H1 (cell line): ENCODE measurements at regions not wholly inside any gene's neighbourhood (a gene's known extent, or its start where the extent isn't known, plus 50 kb on each side); places are given as distances from the start of the nearest gene placed in this dataset.

Source experiments
- CTCF ChIA-PET: fragments of 300-600 bp; sonication (Branson Sonifier 250); formaldehyde crosslinking; loops from one replicate; lab custom pipeline; 2021; ENCODE audit not compliant: partially characterized antibody; lab: Charles Lee
- POLR2A ChIA-PET: fragments of 300-600 bp; sonication (Branson Sonifier 250); formaldehyde crosslinking; loops from one replicate; lab custom pipeline; 2021; ENCODE audit warnings: inconsistent platforms; ENCODE audit not compliant: partially characterized antibody; lab: Charles Lee
- DNase-seq, 2 experiments: peaks; one replicate each; pipeline versions ENCODE4 v3.0.0 to v3.0.0-alpha.2; 2010 to 2022; ENCODE audit warnings: low spot score in 2 of 2, low read depth in 1 of 2, mixed read lengths in 1 of 2
- FAIRE-seq: peaks from 2 replicates; lab custom pipeline; 2011; peaks lifted over from hg19 to GRCh38; lab: Jason Lieb, UNC
- H2AFZ ChIP-seq: 2 replicates; pipeline ENCODE4 v1.8.1; 2012; ENCODE audit warnings: low read length, inconsistent platforms
- H2AK5ac ChIP-seq: 2 replicates; pipeline ENCODE4 v1.6.1; 2013; ENCODE audit warnings: low read depth, low read length
- H2BK120ac ChIP-seq: replicated peaks from 2 replicates; pipeline ENCODE3; 2013; ENCODE audit warnings: low read depth, low read length, inconsistent platforms
- H2BK12ac ChIP-seq: 2 replicates; pipeline ENCODE4 v1.6.1; 2013; ENCODE audit warnings: low read depth, low read length
- H2BK15ac ChIP-seq: 2 replicates; pipeline ENCODE4 v1.6.1; 2013; ENCODE audit warnings: low read length
- H2BK20ac ChIP-seq: 2 replicates; pipeline ENCODE4 v1.6.1; 2013; ENCODE audit warnings: low read length
- H2BK5ac ChIP-seq: 2 replicates; pipeline ENCODE4 v1.6.1; 2013; ENCODE audit warnings: low read depth, low read length
- H3K14ac ChIP-seq: 2 replicates; pipeline ENCODE4 v1.6.1; 2013; ENCODE audit warnings: inconsistent platforms; ENCODE audit not compliant: insufficient read length
- H3K18ac ChIP-seq: 2 replicates; pipeline ENCODE4 v1.6.1; 2013; ENCODE audit warnings: low read length; ENCODE audit errors: extremely low read depth
- H3K23ac ChIP-seq: 2 replicates; pipeline ENCODE4 v1.6.1; 2013; ENCODE audit warnings: inconsistent platforms; ENCODE audit not compliant: insufficient read length
- H3K23me2 ChIP-seq: 2 replicates; pipeline ENCODE4 v1.6.1; 2013; ENCODE audit warnings: low read depth, low read length
- H3K27ac ChIP-seq: 2 replicates; pipeline ENCODE4 v1.6.1; 2011; ENCODE audit warnings: low read depth, low read length, inconsistent platforms
- H3K27me3 ChIP-seq, 4 experiments: replicated peaks in 1 of 4; 1 replicate in 1 of 4; 2 replicates in 3 of 4; pipeline versions ENCODE4 v1.6.1 to v1.8.1; 2011 to 2013; ENCODE audit warnings: low read length in 3 of 4, mild to moderate bottlenecking in 3 of 4, inconsistent platforms in 2 of 4, mixed read lengths in 2 of 4, moderate library complexity in 1 of 4; ENCODE audit not compliant: control insufficient read depth in 3 of 4, insufficient read depth in 3 of 4; ENCODE audit errors: extremely low read depth in 1 of 4
- H3K36me3 ChIP-seq, 4 experiments: 2 replicates each; pipeline versions ENCODE4 v1.6.1 to v1.8.1; 2011 to 2013; ENCODE audit warnings: mild to moderate bottlenecking in 4 of 4, low read length in 3 of 4, moderate library complexity in 2 of 4, control low read depth in 1 of 4, inconsistent platforms in 1 of 4; ENCODE audit not compliant: insufficient read depth in 4 of 4, control insufficient read depth in 2 of 4
- H3K4ac ChIP-seq: replicated peaks from 2 replicates; pipeline ENCODE3; 2013; ENCODE audit warnings: low read length, low read depth, mixed read lengths, inconsistent platforms; ENCODE audit not compliant: insufficient read length
- H3K4me1 ChIP-seq, 4 experiments: replicated peaks in 1 of 4; 1 replicate in 1 of 4; 2 replicates in 3 of 4; pipeline versions ENCODE4 v1.6.1 to v1.8.1; 2011 to 2013; ENCODE audit warnings: low read length in 3 of 4, inconsistent platforms in 2 of 4, mixed read lengths in 1 of 4; ENCODE audit not compliant: insufficient read depth in 4 of 4, control insufficient read depth in 3 of 4
- H3K4me2 ChIP-seq, 2 experiments: 2 replicates each; pipeline versions ENCODE4 v1.6.1 to v1.8.1; 2011 to 2013; ENCODE audit warnings: low read depth in 2 of 2, low read length in 2 of 2, control low read depth in 1 of 2, inconsistent platforms in 1 of 2, mild to moderate bottlenecking in 1 of 2; ENCODE audit not compliant: insufficient read depth in 1 of 2
- H3K4me3 ChIP-seq, 4 experiments: fragments of 200-600, 300-600 bp in 1 of 4; sonication (generic), shearing (Covaris generic), sonication (Bioruptor Twin) in 1 of 4; 2 replicates each; pipeline versions ENCODE4 v1.5.1 to v1.8.1; 2011 to 2016; ENCODE audit warnings: low read length in 4 of 4, low read depth in 3 of 4, control low read depth in 2 of 4, inconsistent platforms in 2 of 4, mild to moderate bottlenecking in 2 of 4, mixed read lengths in 1 of 4, moderate library complexity in 1 of 4; ENCODE audit not compliant: insufficient read depth in 2 of 4; ENCODE audit errors: extremely low read depth in 1 of 4
- H3K56ac ChIP-seq: replicated peaks from 2 replicates; pipeline ENCODE3; 2013; ENCODE audit warnings: low read depth, mild to moderate bottlenecking, mixed read lengths, low read length, inconsistent platforms; ENCODE audit not compliant: insufficient read length
- H3K79me1 ChIP-seq: 2 replicates; pipeline ENCODE4 v1.6.1; 2013; ENCODE audit warnings: low read depth, low read length, control low read depth
- H3K79me2 ChIP-seq, 2 experiments: 2 replicates each; pipeline versions ENCODE4 v1.6.1 to v1.8.1; 2012 to 2013; ENCODE audit warnings: low read length in 2 of 2, mild to moderate bottlenecking in 2 of 2, inconsistent platforms in 1 of 2; ENCODE audit not compliant: insufficient read depth in 2 of 2, control insufficient read depth in 1 of 2
- H3K9ac ChIP-seq, 4 experiments: replicated peaks in 1 of 4; 1 replicate in 1 of 4; 2 replicates in 3 of 4; pipeline versions ENCODE4 v1.6.1 to v1.8.1; 2011 to 2013; ENCODE audit warnings: low read depth in 3 of 4, low read length in 3 of 4, control low read depth in 2 of 4, mild to moderate bottlenecking in 2 of 4, moderate library complexity in 2 of 4, inconsistent platforms in 1 of 4; ENCODE audit errors: extremely low read depth in 1 of 4
- H3K9me3 ChIP-seq, 2 experiments: 2 replicates each; pipeline versions ENCODE4 v1.6.1 to v1.8.1; 2012 to 2013; ENCODE audit warnings: mild to moderate bottlenecking in 2 of 2, moderate library complexity in 2 of 2, control low read depth in 1 of 2, inconsistent platforms in 1 of 2, low read depth in 1 of 2, low read length in 1 of 2, mixed read lengths in 1 of 2; ENCODE audit not compliant: insufficient read depth in 2 of 2
- H4K20me1 ChIP-seq, 2 experiments: replicated peaks in 1 of 2; 2 replicates each; pipeline versions ENCODE3 to v1.8.1; 2011 to 2013; ENCODE audit warnings: inconsistent platforms in 2 of 2, low read length in 2 of 2, mild to moderate bottlenecking in 1 of 2; ENCODE audit not compliant: insufficient read depth in 2 of 2, control insufficient read depth in 1 of 2
- H4K5ac ChIP-seq: 2 replicates; pipeline ENCODE4 v1.6.1; 2013; ENCODE audit warnings: low read length, low read depth, mixed read lengths, inconsistent platforms; ENCODE audit not compliant: insufficient read length
- H4K8ac ChIP-seq: 2 replicates; pipeline ENCODE4 v1.8.0; 2013; ENCODE audit warnings: mild to moderate bottlenecking, moderate library complexity, low read length, inconsistent platforms; ENCODE audit not compliant: insufficient read depth; ENCODE audit errors: extremely low read depth
- H4K91ac ChIP-seq: replicated peaks from 2 replicates; pipeline ENCODE3; 2013; ENCODE audit warnings: low read length, mixed read lengths, inconsistent platforms; ENCODE audit not compliant: insufficient read length
- ATF3 ChIP-seq: IDR thresholded peaks from 2 replicates; pipeline ENCODE4 v1.6.1; 2011; ENCODE audit warnings: low read depth, mild to moderate bottlenecking, low read length; ENCODE audit not compliant: insufficient read depth
- MAFK ChIP-seq: IDR thresholded peaks from 2 replicates; pipeline ENCODE4 v1.6.1; 2012; ENCODE audit warnings: low read depth, mild to moderate bottlenecking, improper control_type of control experiment, low read length
- RBBP5 ChIP-seq: IDR thresholded peaks from 2 replicates; pipeline ENCODE4 v1.7.1; 2012; ENCODE audit warnings: low read depth, mild to moderate bottlenecking, inconsistent platforms, low read length, moderate library complexity, borderline replicate concordance
- TAF1 ChIP-seq: IDR thresholded peaks from 2 replicates; pipeline ENCODE4 v1.6.1; 2011; ENCODE audit warnings: mild to moderate bottlenecking, low read depth, low read length
- WGBS, 2 experiments: shearing (Covaris generic) in 1 of 2; methylation state at CpG; one replicate each; pipeline versions ENCODE4 v1.1.6 to v1.1.7; 2013 to 2015; ENCODE audit warnings: low lambda C conversion rate in 2 of 2, mixed read lengths in 2 of 2, inconsistent platforms in 1 of 2, low coverage in 1 of 2, missing lambda C conversion rate in 1 of 2; ENCODE audit not compliant: insufficient replicate concordance in 2 of 2, insufficient coverage in 1 of 2, insufficient read length in 1 of 2; ENCODE audit errors: extremely low coverage in 1 of 2, missing lambda C conversion rate in 1 of 2; 5-methylcytosine and 5-hydroxymethylcytosine counted together

- Histone ChIP-seq H2AFZ (no peak overlapping the region), H3K9ac (no peak overlapping the region), H3K36me3 (no peaks in the 10 kb centered on the region), H4K8ac (no peak overlapping the region), H3K14ac (no peak overlapping the region), H3K27me3 (no peaks in the 10 kb centered on the region), H4K20me1 (no peaks in the 10 kb centered on the region), H3K27ac (no peak overlapping the region), H3K4me1 (peaks cover 0 to 3% (median 1%) of the 10 kb centered on the region in 4 experiments; a peak in 3 of 7 replicates), H4K5ac (no peak overlapping the region), H3K79me1 (no peaks in the 10 kb centered on the region), H2BK120ac (no peak overlapping the region), H3K23me2 (no peaks in the 10 kb centered on the region), H3K23ac (no peak overlapping the region), H4K91ac (no peak overlapping the region), H3K4me3 (no peak overlapping the region), H2BK12ac (no peak overlapping the region), H3K18ac (no peak overlapping the region), H2AK5ac (no peak overlapping the region), H2BK5ac (no peak overlapping the region), H3K79me2 (no peaks in the 10 kb centered on the region), H2BK20ac (no peak overlapping the region), H2BK15ac (no peak overlapping the region), H3K4me2 (no peak overlapping the region), H3K4ac (no peak overlapping the region), H3K9me3 (no peaks in the 10 kb centered on the region), H3K56ac (no peak overlapping the region)
- ChIA-PET POLR2A (no interaction called here), CTCF (interaction anchor here (0.7 to 5.8 kb wide), 3 partner anchors 15 to 429 kb away, joined by 3 to 39 read pairs (median 4); no protein-coding TSS in a partner anchor)
- TF ChIP-seq TAF1 (no peak), ATF3 (no peak), MAFK (no peak), RBBP5 (no peak)
- WGBS, 2 experiments = 92% methylated on average over 4 of the region's 4 CpGs; no CpG with 5 or more reads in 1 of the 2 experiments
- FAIRE-seq (no peak), DNase-seq (no peak)
Measured at GRCh38 chr2:137823196-137823595, 141.1 kb upstream of the HNMT start.
